HEK293 (cell line): ENCODE measurements at regions not wholly inside any gene's neighbourhood (a gene's known extent, or its start where the extent isn't known, plus 50 kb on each side); places are given as distances from the start of the nearest gene placed in this dataset.

ENCODE experiments used
- CTCF ChIA-PET: fragments of 350-600 bp; formaldehyde crosslinking; extraction: SDS; loops from one replicate; lab custom pipeline; 2021; ENCODE audit warnings: antibody characterized with exemption; lab: Yijun Ruan, JAX
- POLR2A ChIA-PET: fragments of 300-600 bp; formaldehyde crosslinking; extraction: SDS; loops from one replicate; lab custom pipeline; 2020; ENCODE audit warnings: antibody characterized with exemption, inconsistent platforms; lab: Yijun Ruan, JAX
- H3K27ac ChIP-seq: fragments of 200-500 bp; sonication (Bioruptor generic); 2 replicates; pipeline ENCODE4 v1.5.1; 2014; ENCODE audit warnings: low read depth, low read length, control low read depth, inconsistent platforms; ENCODE audit errors: extremely low read depth
- H3K36me3 ChIP-seq, 2 experiments: fragments of 200-500 bp in 1 of 2; sonication (Bioruptor generic) in 1 of 2; 1 replicate in 1 of 2; 2 replicates in 1 of 2; pipeline ENCODE4 v1.5.1; 2014 to 2017; ENCODE audit warnings: inconsistent platforms in 2 of 2, low read length in 2 of 2; ENCODE audit not compliant: control insufficient read depth in 2 of 2, insufficient read depth in 1 of 2
- H3K4me1 ChIP-seq: fragments of 200-500 bp; sonication (Bioruptor generic); 2 replicates; pipeline ENCODE4 v1.5.1; 2014; ENCODE audit warnings: mild to moderate bottlenecking, low read length, inconsistent platforms; ENCODE audit not compliant: control insufficient read depth, insufficient read depth
- H3K4me3 ChIP-seq: 2 replicates; pipeline ENCODE4 v1.5.1; 2011; ENCODE audit warnings: low read depth, mild to moderate bottlenecking, control low read depth, low read length, moderate library complexity
- H3K9me3 ChIP-seq: fragments of 200-500 bp; sonication (Bioruptor generic); 2 replicates; pipeline ENCODE4 v1.5.1; 2014; ENCODE audit warnings: low read depth, low read length, inconsistent platforms; ENCODE audit not compliant: control insufficient read depth, insufficient read depth
- ELK4 ChIP-seq: IDR thresholded peaks from 2 replicates; pipeline ENCODE4 v1.6.1; 2011; ENCODE audit warnings: mild to moderate bottlenecking, low read depth, low read length, borderline replicate concordance
- GLI2 ChIP-seq: fragments of 450-650 bp; formaldehyde crosslinking; IDR thresholded peaks from 2 replicates; pipeline ENCODE4; 2017; ENCODE audit warnings: missing biosample characterization, missing genetic modification characterization, low read depth, borderline replicate concordance
- HOXA7 ChIP-seq: sonication (generic); formaldehyde crosslinking; IDR thresholded peaks from 2 replicates; pipeline ENCODE4 v1.8.1; 2022; ENCODE audit warnings: missing genetic modification reagents, borderline replicate concordance
- IKZF3 ChIP-seq: fragments of 450-650 bp; IDR thresholded peaks from 2 replicates; pipeline ENCODE4 v1.5.0; 2018; ENCODE audit warnings: missing biosample characterization, mild to moderate bottlenecking, missing genetic modification characterization, moderate library complexity
- REST ChIP-seq: fragments of 450-650 bp; formaldehyde crosslinking; IDR thresholded peaks from 2 replicates; pipeline ENCODE4 v1.5.1; 2016; ENCODE audit warnings: missing biosample characterization, missing genetic modification characterization
- ZNF112 ChIP-seq: fragments of 450-650 bp; formaldehyde crosslinking; IDR thresholded peaks from 2 replicates; pipeline ENCODE4 v1.5.0; 2017; ENCODE audit warnings: missing biosample characterization, missing genetic modification characterization
- ZNF19 ChIP-seq: fragments of 450-650 bp; formaldehyde crosslinking; IDR thresholded peaks from 2 replicates; pipeline ENCODE4; 2016; ENCODE audit warnings: missing biosample characterization, missing genetic modification characterization, low read depth
- ZNF223 ChIP-seq: fragments of 450-650 bp; formaldehyde crosslinking; IDR thresholded peaks from 2 replicates; pipeline ENCODE4 v1.5.1; 2016; ENCODE audit warnings: missing biosample characterization, missing genetic modification characterization
- ZNF239 ChIP-seq: fragments of 450-650 bp; formaldehyde crosslinking; IDR thresholded peaks from 2 replicates; pipeline ENCODE4 v1.5.1; 2016; ENCODE audit warnings: missing biosample characterization, missing genetic modification characterization
- ZNF335 ChIP-seq: fragments of 450-650 bp; formaldehyde crosslinking; conservative IDR thresholded peaks from 2 replicates; pipeline ENCODE4 v1.5.1; 2016; ENCODE audit warnings: missing biosample characterization, missing genetic modification characterization
- ZNF394 ChIP-seq: fragments of 450-650 bp; formaldehyde crosslinking; IDR thresholded peaks from 2 replicates; pipeline ENCODE4 v1.5.1; 2016; ENCODE audit warnings: missing biosample characterization, missing genetic modification characterization, mild to moderate bottlenecking, moderate library complexity, borderline replicate concordance
- ZNF449 ChIP-seq: fragments of 450-650 bp; formaldehyde crosslinking; IDR thresholded peaks from 2 replicates; pipeline ENCODE4 v1.5.1; 2017; ENCODE audit warnings: missing biosample characterization, mild to moderate bottlenecking, missing genetic modification characterization, moderate library complexity
- ZNF529 ChIP-seq: fragments of 450-650 bp; formaldehyde crosslinking; IDR thresholded peaks from 2 replicates; pipeline ENCODE4 v1.5.1; 2017; ENCODE audit warnings: missing genetic modification characterization, missing biosample characterization; ENCODE audit not compliant: insufficient replicate concordance
- ZNF623 ChIP-seq: fragments of 450-650 bp; formaldehyde crosslinking; IDR thresholded peaks from 2 replicates; pipeline ENCODE4 v1.5.1; 2016; ENCODE audit warnings: missing biosample characterization, missing genetic modification characterization
- ZNF629 ChIP-seq: fragments of 450-650 bp; formaldehyde crosslinking; IDR thresholded peaks from 2 replicates; pipeline ENCODE4 v1.5.1; 2017; ENCODE audit warnings: missing biosample characterization, missing genetic modification characterization
- ZSCAN4 ChIP-seq: fragments of 450-650 bp; formaldehyde crosslinking; IDR thresholded peaks from 2 replicates; pipeline ENCODE4 v1.5.1; 2017; ENCODE audit warnings: missing biosample characterization, missing genetic modification characterization

- no peak for TF ChIP-seq ZNF623
- TF ChIP-seq GLI2: no peak
- TF ChIP-seq ZNF629: no peak
- no peak for TF ChIP-seq ZNF449 (tag by site-specific recombination)
- no peak for TF ChIP-seq ZNF223 (tag by site-specific recombination)
- no peak for TF ChIP-seq ZNF19 (tag by site-specific recombination)
- no peak for TF ChIP-seq ZNF529
- TF ChIP-seq ZNF112 (tag by site-specific recombination): no peak
These were observed 144.8 kb downstream of the ZNF248 start (continued) for GRCh38 chr10:37712489-37713131.

- Histone ChIP-seq H3K4me3 (no peak overlapping the region), H3K27ac (no peak overlapping the region), H3K36me3 (no peaks in the 10 kb centered on the region), H3K4me1 (no peaks in the 10 kb centered on the region), H3K9me3 (no peaks in the 10 kb centered on the region)
- TF ChIP-seq ZNF335 (tag by site-specific recombination) (no peak), ZNF394 (tag by site-specific recombination) (no peak), HOXA7 (CRISPR knock-in tag) (no peak)
- ChIA-PET POLR2A (no interaction called here), CTCF (no interaction called here)
These were observed 145.6 kb downstream of the ZNF248 start for GRCh38 chr10:37711617-37712488.

GRCh38 chr10:37710831-37711616 lies 146.4 kb downstream of the ZNF248 start:
- H3K9me3 ChIP-seq: no peaks in the 10 kb centered on the region
- no peaks in the 10 kb centered on the region for H3K36me3 ChIP-seq
- no peak overlapping the region for H3K27ac ChIP-seq
- TF ChIP-seq ZNF112 (tag by site-specific recombination) (no peak), REST (tag by site-specific recombination) (no peak), ZSCAN4 (tag by site-specific recombination) (no peak), ZNF239 (tag by site-specific recombination) (no peak), ELK4 (no peak), IKZF3 (no peak)
- POLR2A ChIA-PET: no interaction called here
- H3K4me1 ChIP-seq: no peaks in the 10 kb centered on the region
- CTCF ChIA-PET: no interaction called here
- H3K4me3 ChIP-seq: no peak overlapping the region
